ENCODE measurements at regions not wholly inside any gene's neighbourhood (a gene's known extent, or its start where the extent isn't known, plus 50 kb on each side); places are given as distances from the start of the nearest gene placed in this dataset.

- ATAC-seq (ENCODE audit: low read depth in 2 of 2), result no peak
- Mint-ChIP-seq H3K27ac (no peak overlapping the region), H3K27me3 (peaks cover 30 to 56% (median 39%) of the 10 kb centered on the region in 3 donors), H3K36me3 (no peaks in the 10 kb centered on the region), H3K9me3 (peaks cover 0 to 2% (median 0%) of the 10 kb centered on the region in 7 donors), H3K4me3 (no peak overlapping the region), H3K4me1 (no peaks in the 10 kb centered on the region)
- no peak for DNase-seq
Observed at GRCh38 chr10:78566284-78567111, 502.3 kb upstream of the ZMIZ1 start.

- ATAC-seq (ENCODE audit: low read depth in 2 of 2) (no peak), DNase-seq (no peak)
- Mint-ChIP-seq H3K4me1 (no peaks in the 10 kb centered on the region), H3K27me3 (peaks cover 27 to 46% (median 30%) of the 10 kb centered on the region in 3 donors), H3K36me3 (no peaks in the 10 kb centered on the region), H3K4me3 (no peak overlapping the region), H3K9me3 (peaks cover 0 to 2% (median 0%) of the 10 kb centered on the region in 7 donors), H3K27ac (no peak overlapping the region)
Observed at GRCh38 chr10:78567680-78568455, 500.9 kb upstream of the ZMIZ1 start.

GRCh38 chr10:78568620-78569019, 500.1 kb upstream of the ZMIZ1 start:
- no peaks in the 10 kb centered on the region for H3K36me3 Mint-ChIP-seq
- H3K27me3 Mint-ChIP-seq, result peaks cover 25 to 44% (median 28%) of the 10 kb centered on the region in 3 donors
- no peak overlapping the region for H3K4me3 Mint-ChIP-seq
- H3K4me1 Mint-ChIP-seq, result no peaks in the 10 kb centered on the region
- DNase-seq (no peak), ATAC-seq (ENCODE audit: low read depth in 2 of 2) (no peak)
- no peak overlapping the region for H3K27ac Mint-ChIP-seq
- H3K9me3 Mint-ChIP-seq, result peaks cover 0 to 2% (median 0%) of the 10 kb centered on the region in 7 donors

- no peaks in the 10 kb centered on the region for H3K4me1 Mint-ChIP-seq
- H3K27ac Mint-ChIP-seq, result peak overlapping the region in 1 of 6 donors; percentile 87
- no peak overlapping the region for H3K4me3 Mint-ChIP-seq
- H3K9me3 Mint-ChIP-seq, result no peaks in the 10 kb centered on the region
- no peaks in the 10 kb centered on the region for H3K36me3 Mint-ChIP-seq
- DNase-seq (no peak), ATAC-seq (ENCODE audit: low read depth in 2 of 2) (no peak)
- peaks cover 19 to 32% (median 22%) of the 10 kb centered on the region in 3 donors for H3K27me3 Mint-ChIP-seq
Observed at GRCh38 chr10:78570633-78571235, 498.0 kb upstream of the ZMIZ1 start.

- no peaks in the 10 kb centered on the region for H3K9me3 Mint-ChIP-seq
Observed at GRCh38 chr10:78571286-78571685, 497.5 kb upstream of the ZMIZ1 start.

GRCh38 chr10:78571891-78572290, 496.9 kb upstream of the ZMIZ1 start:
- H3K36me3 Mint-ChIP-seq, result no peaks in the 10 kb centered on the region
- no peaks in the 10 kb centered on the region for H3K4me1 Mint-ChIP-seq
- peaks cover 19 to 31% (median 22%) of the 10 kb centered on the region in 3 donors for H3K27me3 Mint-ChIP-seq
- no peak for ATAC-seq (ENCODE audit: low read depth in 2 of 2)
- H3K27ac Mint-ChIP-seq, result no peak overlapping the region
- no peaks in the 10 kb centered on the region for H3K9me3 Mint-ChIP-seq
- H3K4me3 Mint-ChIP-seq, result no peak overlapping the region
- DNase-seq, result no peak

More at GRCh38 chr10:78571286-78571685, 497.5 kb upstream of the ZMIZ1 start:
- no peak overlapping the region for H3K4me3 Mint-ChIP-seq
- no peaks in the 10 kb centered on the region for H3K36me3 Mint-ChIP-seq
- DNase-seq (no peak), ATAC-seq (ENCODE audit: low read depth in 2 of 2) (no peak)
- H3K4me1 Mint-ChIP-seq, result no peaks in the 10 kb centered on the region
- peaks cover 19 to 32% (median 22%) of the 10 kb centered on the region in 3 donors for H3K27me3 Mint-ChIP-seq
- no peak overlapping the region for H3K27ac Mint-ChIP-seq

- H3K4me3 Mint-ChIP-seq, result no peak overlapping the region
- no peak overlapping the region for H3K27ac Mint-ChIP-seq
- DNase-seq (no peak), ATAC-seq (ENCODE audit: low read depth in 2 of 2) (no peak)
- no peaks in the 10 kb centered on the region for H3K9me3 Mint-ChIP-seq
- H3K27me3 Mint-ChIP-seq, result peaks cover 19 to 24% (median 22%) of the 10 kb centered on the region in 3 donors
- no peaks in the 10 kb centered on the region for H3K4me1 Mint-ChIP-seq
- no peaks in the 10 kb centered on the region for H3K36me3 Mint-ChIP-seq
Observed at GRCh38 chr10:78572565-78572964, 496.2 kb upstream of the ZMIZ1 start.

- ATAC-seq (ENCODE audit: low read depth in 2 of 2) (no peak), DNase-seq (no peak)
- H3K27me3 Mint-ChIP-seq, result peaks cover 16 to 23% (median 19%) of the 10 kb centered on the region in 3 donors
- no peak overlapping the region for H3K27ac Mint-ChIP-seq
- H3K36me3 Mint-ChIP-seq, result no peaks in the 10 kb centered on the region
- H3K4me3 Mint-ChIP-seq, result no peak overlapping the region
- H3K9me3 Mint-ChIP-seq, result no peaks in the 10 kb centered on the region
- H3K4me1 Mint-ChIP-seq, result peaks cover 2 to 5% (median 4%) of the 10 kb centered on the region in 3 donors
Observed at GRCh38 chr10:78574547-78574946, 494.2 kb upstream of the ZMIZ1 start.

- DNase-seq, result no peak
- no peak for ATAC-seq (ENCODE audit: low read depth in 2 of 2)
- H3K4me3 Mint-ChIP-seq, result no peak overlapping the region
- peaks cover 10 to 16% (median 11%) of the 10 kb centered on the region in 3 donors for H3K27me3 Mint-ChIP-seq
- peaks cover 2 to 5% (median 4%) of the 10 kb centered on the region in 3 donors for H3K4me1 Mint-ChIP-seq
- H3K9me3 Mint-ChIP-seq, result no peaks in the 10 kb centered on the region
- H3K27ac Mint-ChIP-seq, result no peak overlapping the region
- H3K36me3 Mint-ChIP-seq, result no peaks in the 10 kb centered on the region
Observed at GRCh38 chr10:78575400-78575799, 493.4 kb upstream of the ZMIZ1 start.

GRCh38 chr10:78576276-78576675, 492.5 kb upstream of the ZMIZ1 start:
- Mint-ChIP-seq H3K4me3 (no peak overlapping the region), H3K27me3 (peaks cover 1 to 7% (median 3%) of the 10 kb centered on the region in 3 donors), H3K4me1 (peaks cover 2 to 5% (median 4%) of the 10 kb centered on the region in 3 donors), H3K9me3 (no peaks in the 10 kb centered on the region), H3K27ac (peak overlapping the region in 1 of 6 donors; percentile 26), H3K36me3 (no peaks in the 10 kb centered on the region)
- DNase-seq (no peak), ATAC-seq (ENCODE audit: low read depth in 2 of 2) (no peak)

- H3K27ac Mint-ChIP-seq, result no peak overlapping the region
- H3K4me1 Mint-ChIP-seq, result peaks cover 2 to 5% (median 4%) of the 10 kb centered on the region in 3 donors
- DNase-seq (no peak), ATAC-seq (ENCODE audit: low read depth in 2 of 2) (no peak)
- H3K36me3 Mint-ChIP-seq, result no peaks in the 10 kb centered on the region
- H3K4me3 Mint-ChIP-seq, result no peak overlapping the region
- no peaks in the 10 kb centered on the region for H3K9me3 Mint-ChIP-seq
- H3K27me3 Mint-ChIP-seq, result peaks cover 3 to 16% (median 6%) of the 10 kb centered on the region in 3 donors
Observed at GRCh38 chr10:78577712-78578111, 491.1 kb upstream of the ZMIZ1 start.

GRCh38 chr10:78578929-78579328, 489.8 kb upstream of the ZMIZ1 start:
- Mint-ChIP-seq H3K4me1 (peaks cover 2 to 5% (median 4%) of the 10 kb centered on the region in 3 donors), H3K4me3 (no peak overlapping the region), H3K9me3 (no peaks in the 10 kb centered on the region), H3K27me3 (peaks cover 3 to 20% (median 6%) of the 10 kb centered on the region in 3 donors), H3K36me3 (no peaks in the 10 kb centered on the region), H3K27ac (peak overlapping the region in 1 of 6 donors; percentile 28)
- no peak for DNase-seq
- ATAC-seq (ENCODE audit: low read depth in 2 of 2), result no peak

- Mint-ChIP-seq H3K4me3 (no peak overlapping the region), H3K27ac (no peak overlapping the region), H3K9me3 (no peaks in the 10 kb centered on the region), H3K27me3 (peaks cover 3 to 26% (median 6%) of the 10 kb centered on the region in 3 donors), H3K4me1 (peaks cover 2 to 5% (median 4%) of the 10 kb centered on the region in 3 donors), H3K36me3 (no peaks in the 10 kb centered on the region)
- ATAC-seq (ENCODE audit: low read depth in 2 of 2) (no peak), DNase-seq (no peak)
Observed at GRCh38 chr10:78579576-78579975, 489.2 kb upstream of the ZMIZ1 start.

Measured in naive B cell (primary cell).